ENCODE measurements at regions not wholly inside any gene's neighbourhood (a gene's known extent, or its start where the extent isn't known, plus 50 kb on each side); places are given as distances from the start of the nearest gene placed in this dataset.

- no peaks in the 10 kb centered on the region for H4K20me1 ChIP-seq (ENCODE audit: insufficient read depth)
- H3K27me3 ChIP-seq (ENCODE audit: insufficient read depth, low read depth, low read length) = no peaks in the 10 kb centered on the region
- no peaks in the 10 kb centered on the region for H3K9me3 ChIP-seq (ENCODE audit: low read length)
- H2AFZ ChIP-seq (ENCODE audit: low read depth, low read length) = no peak overlapping the region
- H3F3A ChIP-seq (ENCODE audit: insufficient read depth, low read length, poor library complexity, severe bottlenecking) = no peaks in the 10 kb centered on the region
- H3K4me3 ChIP-seq (ENCODE audit: low read length) = no peak overlapping the region
- no peak overlapping the region for H3K27ac ChIP-seq (ENCODE audit: low read length)
- TF ChIP-seq TAF1 (IDR thresholded peaks at IDR 0.05; ENCODE audit: low read depth) (no peak), MXI1 (conservative IDR thresholded peaks at IDR 0.05; ENCODE audit: poor library complexity, severe bottlenecking) (no peak), EZH2 (IDR thresholded peaks at IDR 0.05; ENCODE audit: borderline replicate concordance, insufficient read depth, low read length, poor library complexity, severe bottlenecking) (no peak), RAD21 (conservative IDR thresholded peaks at IDR 0.05) (no peak), REST (IDR thresholded peaks at IDR 0.05; ENCODE audit: borderline replicate concordance) (no peak), POLR2AphosphoS5 (IDR thresholded peaks at IDR 0.05) (no peak), EP300 (conservative IDR thresholded peaks at IDR 0.05; ENCODE audit: poor library complexity, severe bottlenecking) (no peak), SMC3 (conservative IDR thresholded peaks at IDR 0.05; ENCODE audit: poor library complexity) (no peak)
- TF ChIP-seq, protein P1, sequence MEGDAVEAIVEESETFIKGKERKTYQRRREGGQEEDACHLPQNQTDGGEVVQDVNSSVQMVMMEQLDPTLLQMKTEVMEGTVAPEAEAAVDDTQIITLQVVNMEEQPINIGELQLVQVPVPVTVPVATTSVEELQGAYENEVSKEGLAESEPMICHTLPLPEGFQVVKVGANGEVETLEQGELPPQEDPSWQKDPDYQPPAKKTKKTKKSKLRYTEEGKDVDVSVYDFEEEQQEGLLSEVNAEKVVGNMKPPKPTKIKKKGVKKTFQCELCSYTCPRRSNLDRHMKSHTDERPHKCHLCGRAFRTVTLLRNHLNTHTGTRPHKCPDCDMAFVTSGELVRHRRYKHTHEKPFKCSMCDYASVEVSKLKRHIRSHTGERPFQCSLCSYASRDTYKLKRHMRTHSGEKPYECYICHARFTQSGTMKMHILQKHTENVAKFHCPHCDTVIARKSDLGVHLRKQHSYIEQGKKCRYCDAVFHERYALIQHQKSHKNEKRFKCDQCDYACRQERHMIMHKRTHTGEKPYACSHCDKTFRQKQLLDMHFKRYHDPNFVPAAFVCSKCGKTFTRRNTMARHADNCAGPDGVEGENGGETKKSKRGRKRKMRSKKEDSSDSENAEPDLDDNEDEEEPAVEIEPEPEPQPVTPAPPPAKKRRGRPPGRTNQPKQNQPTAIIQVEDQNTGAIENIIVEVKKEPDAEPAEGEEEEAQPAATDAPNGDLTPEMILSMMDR (IDR thresholded peaks at IDR 0.05; ENCODE audit: poor library complexity, severe bottlenecking) = no peak
- H3K4me2 ChIP-seq (ENCODE audit: low read length) = no peak overlapping the region
- no peak overlapping the region for H3K9ac ChIP-seq (ENCODE audit: low read length)
- no peaks in the 10 kb centered on the region for H3K79me2 ChIP-seq (replicated peaks; ENCODE audit: insufficient read depth, low read length)
- H3K36me3 ChIP-seq (ENCODE audit: insufficient read depth, low read length) = no peaks in the 10 kb centered on the region
- H3K9me2 ChIP-seq (ENCODE audit: insufficient read depth, low read length) = no peaks in the 10 kb centered on the region
Observed at GRCh38 chr1:208639382-208639781, 395.2 kb upstream of the PLXNA2 start.

DNA sequence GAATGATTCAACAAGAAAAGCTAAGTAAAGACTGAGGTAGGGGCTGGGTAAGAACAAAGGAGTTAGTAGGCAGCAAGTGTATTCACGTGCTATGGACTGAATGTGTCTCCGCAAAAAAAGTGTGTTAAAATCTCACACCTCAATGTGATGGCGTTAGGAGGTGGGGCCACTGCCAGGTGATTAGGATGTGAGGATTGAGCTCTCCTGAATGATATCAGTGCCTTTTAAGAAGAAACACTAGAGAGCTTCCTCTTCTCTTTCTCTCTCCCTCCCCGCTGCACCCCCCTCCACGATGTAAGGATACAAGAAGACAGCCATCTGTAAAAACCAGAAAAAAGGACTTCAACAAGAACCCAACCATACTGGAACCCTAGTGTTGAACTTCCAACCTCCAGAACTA is 396.1 kb upstream of the PLXNA2 start:
- H3K9ac ChIP-seq (ENCODE audit: low read length) = no peak overlapping the region
- H3F3A ChIP-seq (ENCODE audit: insufficient read depth, low read length, poor library complexity, severe bottlenecking) = no peaks in the 10 kb centered on the region
- H3K9me2 ChIP-seq (ENCODE audit: insufficient read depth, low read length) = no peaks in the 10 kb centered on the region
- TF ChIP-seq REST (IDR thresholded peaks at IDR 0.05; ENCODE audit: borderline replicate concordance) = no peak
- no peak for TF ChIP-seq SMC3 (conservative IDR thresholded peaks at IDR 0.05; ENCODE audit: poor library complexity)
- TF ChIP-seq, protein P1 (IDR thresholded peaks at IDR 0.05; ENCODE audit: poor library complexity, severe bottlenecking) = no peak
- TF ChIP-seq EP300 (conservative IDR thresholded peaks at IDR 0.05; ENCODE audit: poor library complexity, severe bottlenecking) = no peak
- TF ChIP-seq POLR2AphosphoS5 (IDR thresholded peaks at IDR 0.05) = no peak
- TF ChIP-seq EZH2 (IDR thresholded peaks at IDR 0.05; ENCODE audit: borderline replicate concordance, insufficient read depth, low read length, poor library complexity, severe bottlenecking) = no peak
- H3K9me3 ChIP-seq (ENCODE audit: low read length) = no peaks in the 10 kb centered on the region
- no peak overlapping the region for H2AFZ ChIP-seq (ENCODE audit: low read depth, low read length)
- H3K27me3 ChIP-seq (ENCODE audit: insufficient read depth, low read depth, low read length) = no peaks in the 10 kb centered on the region
- no peak overlapping the region for H3K4me2 ChIP-seq (ENCODE audit: low read length)
- no peaks in the 10 kb centered on the region for H4K20me1 ChIP-seq (ENCODE audit: insufficient read depth)
- H3K4me3 ChIP-seq (ENCODE audit: low read length) = no peak overlapping the region
- no peaks in the 10 kb centered on the region for H3K36me3 ChIP-seq (ENCODE audit: insufficient read depth, low read length)
- no peak overlapping the region for H3K27ac ChIP-seq (ENCODE audit: low read length)
- H3K79me2 ChIP-seq (replicated peaks; ENCODE audit: insufficient read depth, low read length) = no peaks in the 10 kb centered on the region
